ENCODE measurements at regions not wholly inside any gene's neighbourhood (a gene's known extent, or its start where the extent isn't known, plus 50 kb on each side); places are given as distances from the start of the nearest gene placed in this dataset.

- no peak for FAIRE-seq
These were observed 372.4 kb upstream of the SLIT2 start for GRCh38 chr4:19879330-19879729.

- FAIRE-seq: no peak
These were observed 393.7 kb upstream of the SLIT2 start for GRCh38 chr4:19857991-19858390.

GRCh38 chr4:19857380-19857779 is 394.3 kb upstream of the SLIT2 start:
- no peak for FAIRE-seq

- no peak for FAIRE-seq
These were observed 400.8 kb upstream of the SLIT2 start for GRCh38 chr4:19850909-19851308.

GRCh38 chr4:19844446-19844845 is 407.3 kb upstream of the SLIT2 start:
- FAIRE-seq: no peak

GRCh38 chr4:19842471-19842870 is 409.2 kb upstream of the SLIT2 start:
- FAIRE-seq: no peak

- no peak for FAIRE-seq
These were observed 412.8 kb upstream of the SLIT2 start for GRCh38 chr4:19838858-19839257.

- no peak for FAIRE-seq
These were observed 416.3 kb upstream of the SLIT2 start for GRCh38 chr4:19835429-19835828.

- FAIRE-seq: no peak
These were observed 419.3 kb upstream of the SLIT2 start for GRCh38 chr4:19832411-19832810.

- FAIRE-seq: no peak
These were observed 419.9 kb upstream of the SLIT2 start for GRCh38 chr4:19831644-19832285.

- no peak for FAIRE-seq
These were observed 422.6 kb upstream of the SLIT2 start for GRCh38 chr4:19829101-19829500.

- FAIRE-seq: no peak
These were observed 427.9 kb upstream of the SLIT2 start for GRCh38 chr4:19823781-19824180.

- FAIRE-seq: no peak
These were observed 432.0 kb upstream of the SLIT2 start for GRCh38 chr4:19819737-19820136.

- no peak for FAIRE-seq
These were observed 441.7 kb upstream of the SLIT2 start for GRCh38 chr4:19809989-19810388.

- FAIRE-seq: no peak
These were observed 444.2 kb upstream of the SLIT2 start for GRCh38 chr4:19807505-19807904.

- no peak for FAIRE-seq
These were observed 444.8 kb upstream of the SLIT2 start for GRCh38 chr4:19806865-19807264.

- FAIRE-seq: no peak
These were observed 448.3 kb upstream of the SLIT2 start for GRCh38 chr4:19803406-19803805.

GRCh38 chr4:19793831-19794230 is 457.9 kb upstream of the SLIT2 start:
- FAIRE-seq: no peak

GRCh38 chr4:19791422-19792123 is 460.1 kb upstream of the SLIT2 start:
- no peak for FAIRE-seq

- no peak for FAIRE-seq
These were observed 465.1 kb upstream of the SLIT2 start for GRCh38 chr4:19786616-19787015.

- no peak for FAIRE-seq
These were observed 468.0 kb upstream of the SLIT2 start for GRCh38 chr4:19783667-19784223.

- no peak for FAIRE-seq
These were observed 470.8 kb upstream of the SLIT2 start for GRCh38 chr4:19780871-19781270.

- no peak for FAIRE-seq
These were observed 474.8 kb upstream of the SLIT2 start for GRCh38 chr4:19776929-19777328.

GRCh38 chr4:19776021-19776459 is 475.7 kb upstream of the SLIT2 start:
- FAIRE-seq: no peak

Measured in colon (tissue), 2 donors.